HG02571 (cell line): ENCODE measurements at regions not wholly inside any gene's neighbourhood (a gene's known extent, or its start where the extent isn't known, plus 50 kb on each side); places are given as distances from the start of the nearest gene placed in this dataset.

Experiments used
- ATAC-seq: cut with Tn5 transposase; IDR thresholded peaks from one replicate; pipeline ENCODE4 v1.9.1; 2021; ENCODE audit warnings: mild to moderate bottlenecking, moderate library complexity; ENCODE audit not compliant: unreplicated experiment

DNA sequence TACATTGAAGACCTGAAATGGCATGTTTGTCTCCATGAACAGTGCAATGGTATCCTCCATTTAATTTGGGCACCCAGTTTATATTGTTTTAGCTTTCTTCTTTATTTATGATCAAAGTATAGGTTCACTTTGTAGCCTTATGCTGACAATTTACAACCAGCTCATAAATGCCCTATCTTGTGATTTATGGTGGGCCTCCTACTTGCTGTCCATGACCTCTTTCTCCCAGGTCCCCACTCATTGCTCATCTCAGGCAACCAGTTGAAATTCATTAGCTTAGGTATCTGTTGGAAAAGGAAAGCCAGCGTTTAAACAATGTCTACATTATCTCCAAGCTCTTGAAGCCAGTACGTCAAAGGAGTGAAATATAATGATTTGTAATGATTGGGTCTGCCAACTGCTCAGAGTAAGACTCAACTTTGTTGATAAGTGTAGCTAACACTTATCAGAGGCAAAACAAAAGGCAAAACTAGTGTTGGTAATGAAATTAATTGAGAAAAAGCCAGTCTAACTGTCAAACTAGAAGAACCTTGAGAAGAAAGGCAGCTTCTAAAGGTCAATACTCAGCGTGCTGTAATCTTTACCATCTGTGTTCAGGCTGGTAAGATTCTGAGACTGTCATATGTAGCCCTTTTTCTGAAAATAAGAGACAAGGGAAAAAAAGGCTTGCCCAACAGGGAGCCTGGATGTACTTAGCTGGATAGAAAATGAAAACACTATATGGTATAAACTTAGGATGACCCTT lies 695.9 kb downstream of the EPHA4 start:
- no peak for ATAC-seq

DNA sequence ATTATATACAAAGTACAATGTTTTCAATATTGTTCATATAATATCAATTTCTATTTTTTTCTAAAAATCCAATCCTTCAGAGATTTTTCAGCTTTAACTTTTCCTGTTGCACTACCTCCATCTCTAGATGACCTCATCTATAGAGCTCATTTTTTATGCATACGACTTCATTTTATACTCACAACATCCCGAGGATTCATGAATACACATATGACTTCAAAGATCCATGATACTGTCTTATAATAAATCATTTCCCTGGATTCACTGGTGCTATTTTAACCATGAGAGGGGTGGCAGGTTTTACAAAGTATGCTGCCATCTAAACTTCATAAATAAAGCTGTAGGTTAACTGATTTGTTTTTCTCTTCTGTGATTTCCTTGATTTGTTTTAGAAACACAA lies 694.6 kb downstream of the EPHA4 start:
- no peak for ATAC-seq

DNA sequence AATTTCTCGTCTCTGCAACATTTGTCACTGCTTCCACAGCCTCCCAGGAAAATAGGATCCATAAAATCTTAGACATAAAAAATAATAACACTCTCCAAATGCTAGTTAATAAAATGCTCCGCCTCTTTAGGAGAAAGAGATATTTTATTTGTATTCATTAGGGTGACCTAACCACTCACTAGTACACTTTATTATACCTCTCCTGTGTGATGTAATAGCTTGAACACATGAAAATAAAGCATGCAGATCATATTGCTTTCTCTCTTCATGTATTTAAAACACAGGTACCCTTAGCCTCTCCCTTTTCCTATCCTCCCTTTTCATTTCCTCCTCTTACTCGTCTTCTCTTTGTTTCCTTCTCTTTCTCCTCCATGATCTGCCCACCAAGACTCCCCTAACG lies 694.2 kb downstream of the EPHA4 start:
- ATAC-seq, result no peak

DNA sequence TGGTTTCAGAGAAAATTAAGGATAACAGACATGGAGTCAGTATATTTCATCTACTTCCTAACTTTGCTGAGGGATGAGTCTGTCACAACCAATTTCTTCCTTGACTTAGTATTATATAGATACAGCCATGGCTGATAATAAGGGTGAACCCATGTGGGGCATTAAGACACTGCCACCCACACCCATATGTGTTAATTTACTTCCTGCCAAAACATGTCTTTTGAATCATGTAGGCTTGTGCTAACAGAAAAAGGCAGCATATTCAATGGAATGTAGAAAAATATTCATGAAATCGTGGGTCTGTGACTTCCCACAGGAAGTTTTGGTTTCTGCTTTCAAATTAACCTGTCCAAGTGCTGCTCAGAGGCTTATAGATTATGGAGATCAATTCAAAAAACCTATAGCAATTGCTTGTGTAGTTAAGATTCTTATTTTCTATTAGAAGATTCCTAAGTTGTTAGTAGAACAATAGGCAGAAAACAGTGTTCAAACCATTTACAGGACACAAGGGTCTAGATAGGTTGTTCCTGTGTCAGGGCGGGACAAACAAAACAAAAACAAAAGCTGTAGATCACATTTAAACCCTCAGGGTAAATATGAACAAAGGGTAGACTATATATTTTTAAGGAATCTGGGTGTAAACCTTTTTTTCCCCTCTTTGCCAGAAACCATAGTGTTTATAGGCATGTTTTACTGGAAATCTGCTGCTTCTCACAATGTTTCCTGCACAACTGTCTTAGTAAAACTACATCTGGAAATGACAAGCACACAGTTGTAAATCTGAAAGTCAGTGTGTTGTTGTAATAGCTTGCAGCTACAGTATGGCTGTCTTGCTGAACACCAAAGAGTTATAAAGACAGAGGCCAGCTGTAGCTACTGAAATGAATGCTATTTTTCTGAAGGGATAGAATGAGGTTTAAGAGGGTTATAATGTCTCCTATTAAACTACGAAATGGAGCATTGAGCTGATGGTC lies 691.2 kb downstream of the EPHA4 start:
- ATAC-seq, result no peak

DNA sequence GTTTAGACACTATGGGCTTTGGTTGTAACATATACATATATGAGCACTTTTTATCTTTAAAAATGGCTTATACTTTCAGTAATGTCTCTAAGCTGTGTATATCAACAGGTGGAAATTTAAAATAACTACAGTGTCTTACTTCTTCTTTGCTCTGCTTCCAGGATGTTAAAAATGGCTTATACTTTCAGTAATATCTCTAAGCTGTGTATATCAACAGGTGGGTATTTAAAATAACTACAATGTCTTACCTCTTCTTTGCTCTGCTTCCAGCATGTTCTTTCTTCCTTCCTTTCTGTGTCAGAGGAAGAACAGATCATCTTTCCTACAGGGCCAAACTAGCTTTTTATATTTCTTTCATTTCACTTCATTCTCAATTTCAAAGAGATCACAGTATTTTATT lies 689.6 kb downstream of the EPHA4 start:
- no peak for ATAC-seq

DNA sequence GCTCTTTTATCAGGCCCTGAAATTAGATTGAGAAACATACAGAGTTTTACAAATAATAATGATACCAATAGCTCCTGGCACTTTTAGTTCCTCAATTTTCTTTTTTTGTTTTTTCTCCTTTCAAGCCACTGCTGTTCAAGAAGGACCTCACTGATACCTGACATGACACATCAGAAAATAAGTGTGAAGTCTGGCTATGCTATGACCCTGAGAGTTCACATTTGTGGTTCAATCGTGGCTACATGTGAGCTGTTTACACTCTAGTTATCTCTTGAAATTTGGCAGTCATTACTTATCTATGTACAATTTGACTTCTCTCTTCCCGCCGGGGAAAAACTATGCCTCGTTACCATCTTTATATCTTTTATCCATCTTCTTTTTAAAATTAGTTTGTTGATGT lies 686.5 kb downstream of the EPHA4 start:
- ATAC-seq, result no peak

DNA sequence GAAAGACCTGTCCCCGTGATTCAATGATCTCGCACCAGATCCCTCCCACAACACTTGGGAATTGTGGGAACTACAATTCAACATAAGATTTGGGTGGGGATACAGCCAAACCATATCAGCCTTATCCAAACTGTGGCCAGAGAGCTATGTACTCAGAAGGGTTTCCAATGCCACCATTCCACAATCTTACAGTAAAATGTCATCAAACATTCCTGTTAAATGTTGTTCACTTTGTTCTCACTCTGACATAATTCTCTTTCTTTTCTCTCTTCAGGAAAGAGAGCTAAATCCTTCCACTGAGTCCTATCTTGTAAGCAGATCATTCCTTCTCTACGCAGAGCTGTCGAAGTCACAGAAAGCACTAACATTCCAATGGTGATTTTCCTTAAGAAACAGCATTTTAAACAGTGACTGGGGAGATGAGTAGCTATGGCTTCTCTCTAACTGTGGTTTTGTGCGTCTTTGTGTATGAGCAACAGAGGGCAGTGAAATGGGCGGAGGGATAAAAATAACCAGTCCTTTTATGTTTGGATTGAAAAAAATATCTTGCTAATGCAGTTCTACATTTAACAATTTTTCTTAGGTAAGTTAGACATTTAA lies 684.7 kb downstream of the EPHA4 start:
- no peak for ATAC-seq

DNA sequence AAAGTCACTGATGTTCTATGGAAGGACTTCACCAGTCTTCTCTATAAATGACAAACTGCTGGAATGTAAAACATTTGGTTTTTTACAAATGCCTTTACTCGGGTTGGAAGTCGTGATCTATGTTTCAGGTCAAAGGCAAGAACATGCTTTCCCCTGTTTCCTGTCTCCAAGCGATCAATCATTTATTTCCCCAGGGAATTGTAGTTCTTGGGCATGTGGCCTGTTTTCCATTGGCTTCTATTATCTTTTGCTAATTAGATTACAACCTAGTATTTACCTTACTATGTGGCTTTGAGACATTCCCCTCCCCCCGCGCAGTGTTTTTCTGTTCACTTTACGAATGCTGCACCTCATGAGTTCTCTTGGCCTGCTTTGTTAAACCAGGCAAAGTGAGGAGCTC lies 684.2 kb downstream of the EPHA4 start:
- ATAC-seq, result no peak

DNA sequence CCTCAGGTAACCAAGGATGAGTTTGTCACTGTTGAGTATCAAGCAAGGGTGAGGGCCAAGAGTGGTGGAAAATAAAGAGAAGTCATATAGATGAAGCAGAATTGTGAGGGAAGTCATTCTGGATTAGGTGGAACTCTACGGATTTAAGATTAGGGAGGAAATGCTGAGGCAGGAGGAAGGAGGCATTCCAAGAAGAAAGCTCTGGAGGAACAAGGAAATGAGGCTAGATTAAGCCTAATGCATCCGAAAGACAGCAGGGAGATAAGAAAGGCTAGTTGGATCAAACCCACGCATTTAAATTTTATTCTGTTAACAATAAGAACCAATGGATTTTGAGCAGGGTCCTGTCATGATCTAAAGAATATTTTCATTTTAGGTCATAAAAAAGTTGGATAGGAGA lies 681.2 kb downstream of the EPHA4 start:
- no peak for ATAC-seq

DNA sequence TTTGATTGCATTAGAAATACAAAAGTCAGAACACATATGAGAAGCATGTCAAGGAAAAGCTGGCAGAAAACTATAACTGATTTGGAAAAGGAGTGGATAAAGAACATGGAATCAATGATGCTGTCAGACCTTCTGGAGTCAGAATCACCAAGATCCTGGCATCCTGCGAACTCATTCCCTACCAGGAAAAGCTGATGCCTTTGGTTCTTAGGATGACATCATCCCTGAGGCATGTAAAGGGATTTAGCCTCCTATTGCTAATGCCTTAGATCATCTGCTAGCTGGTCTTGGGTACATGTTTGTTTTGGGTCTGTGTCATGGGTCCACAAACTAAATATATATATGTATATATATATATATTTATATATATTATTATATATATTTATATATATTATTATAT lies 680.7 kb downstream of the EPHA4 start:
- ATAC-seq, result no peak

DNA sequence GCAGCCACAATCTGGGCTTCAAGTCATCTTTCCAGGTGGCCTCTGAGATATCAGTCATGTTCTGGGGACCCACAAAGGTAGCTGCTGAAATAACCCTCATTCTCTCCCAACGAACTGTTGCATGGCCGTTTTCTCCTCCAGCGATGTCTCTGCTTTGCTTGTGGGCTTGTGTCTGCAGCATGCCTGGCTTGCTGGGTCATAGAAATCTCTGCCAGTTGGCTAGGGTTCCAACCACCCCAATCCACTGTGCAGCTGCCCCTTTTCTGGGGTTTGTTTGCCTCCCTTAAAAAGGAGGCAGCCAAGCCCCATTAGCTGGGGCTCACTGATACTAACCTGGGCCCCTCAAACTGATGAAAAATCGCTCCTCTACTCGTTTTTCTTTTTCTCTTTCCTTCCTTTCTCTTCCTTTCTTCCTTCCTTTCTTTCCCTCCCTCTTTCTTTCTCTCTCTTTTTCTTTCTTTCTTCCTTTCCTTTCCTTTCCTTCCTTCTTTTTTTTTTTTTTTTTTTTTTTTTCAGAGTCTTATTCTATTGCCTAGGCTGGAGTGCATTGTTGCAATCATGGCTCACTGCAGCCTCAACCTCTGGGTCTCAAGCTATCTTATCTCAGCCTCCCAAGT lies 680.0 kb downstream of the EPHA4 start:
- ATAC-seq, result no peak

DNA sequence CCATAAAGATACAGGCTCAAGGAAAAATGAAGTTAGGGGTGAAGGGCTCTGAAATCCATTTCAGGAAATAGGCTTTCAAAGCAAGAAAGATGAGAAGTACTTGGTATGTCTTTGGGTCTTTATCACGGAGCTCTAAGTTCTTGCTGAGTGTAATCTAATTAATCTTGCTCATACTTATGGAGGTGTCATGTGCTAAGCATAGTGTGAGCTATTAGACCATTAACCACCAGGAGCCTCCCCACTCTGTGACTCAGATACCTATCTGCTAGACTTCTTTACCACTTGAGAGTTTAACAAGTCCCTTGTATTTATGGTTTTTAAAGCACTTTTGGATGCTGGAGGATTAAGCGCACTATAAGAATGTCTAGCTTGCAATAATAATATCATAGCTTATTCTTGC lies 678.7 kb downstream of the EPHA4 start:
- no peak for ATAC-seq

DNA sequence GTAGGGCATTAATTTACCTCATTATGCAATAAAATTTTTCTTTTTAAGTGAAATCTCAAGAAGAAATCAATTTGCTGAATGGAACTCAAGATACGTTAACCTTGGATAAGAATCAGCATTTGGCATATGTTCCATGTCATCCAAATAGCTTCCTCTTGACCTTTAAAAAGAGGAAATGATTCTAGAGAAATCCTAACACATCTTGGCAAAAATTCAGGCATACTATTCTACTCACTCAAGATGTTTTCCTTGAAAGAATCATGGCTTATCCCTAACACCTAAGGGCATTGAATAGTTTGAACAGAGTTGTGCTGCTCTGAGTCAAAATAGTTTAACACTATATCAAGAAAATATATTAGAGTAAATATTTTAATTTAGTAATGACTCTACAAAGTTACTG lies 678.0 kb downstream of the EPHA4 start:
- no peak for ATAC-seq

DNA sequence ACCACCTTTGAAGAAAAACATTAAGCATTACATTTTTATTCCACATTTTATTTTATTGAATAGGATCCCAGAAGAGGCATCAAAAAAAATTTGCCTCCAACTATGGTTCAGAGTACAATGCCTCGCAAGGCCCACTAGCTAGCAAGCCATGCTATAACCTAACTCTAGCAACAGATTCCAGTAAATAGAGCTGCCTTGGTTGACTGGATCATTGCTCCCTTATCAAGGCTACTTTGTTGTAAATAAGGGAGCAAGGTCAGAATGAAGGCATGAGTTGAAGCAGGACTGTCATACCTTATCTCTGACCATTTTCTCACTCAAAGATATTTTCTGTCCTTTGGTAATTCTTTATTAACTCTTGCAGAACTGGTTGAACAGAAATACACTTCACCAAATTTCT lies 672.6 kb downstream of the EPHA4 start:
- ATAC-seq, result no peak

DNA sequence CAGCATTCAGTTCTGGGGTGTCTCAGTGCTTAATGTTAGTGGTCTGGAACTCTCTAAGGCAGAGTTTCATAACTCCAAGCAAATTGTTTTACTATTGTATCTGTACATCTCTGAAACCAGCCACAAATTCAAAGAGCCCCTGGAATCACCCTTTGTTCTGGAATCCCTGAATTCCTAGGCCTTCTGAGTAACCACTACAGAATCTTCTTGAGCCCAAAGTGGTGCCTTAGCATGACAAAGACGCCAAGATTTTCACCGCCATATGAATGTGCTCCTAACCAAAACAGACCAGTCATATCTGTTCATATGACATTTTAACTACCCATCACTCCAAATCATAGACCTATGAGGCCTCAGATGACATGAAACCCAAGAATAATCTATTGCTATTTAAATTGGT lies 668.1 kb downstream of the EPHA4 start:
- no peak for ATAC-seq

DNA sequence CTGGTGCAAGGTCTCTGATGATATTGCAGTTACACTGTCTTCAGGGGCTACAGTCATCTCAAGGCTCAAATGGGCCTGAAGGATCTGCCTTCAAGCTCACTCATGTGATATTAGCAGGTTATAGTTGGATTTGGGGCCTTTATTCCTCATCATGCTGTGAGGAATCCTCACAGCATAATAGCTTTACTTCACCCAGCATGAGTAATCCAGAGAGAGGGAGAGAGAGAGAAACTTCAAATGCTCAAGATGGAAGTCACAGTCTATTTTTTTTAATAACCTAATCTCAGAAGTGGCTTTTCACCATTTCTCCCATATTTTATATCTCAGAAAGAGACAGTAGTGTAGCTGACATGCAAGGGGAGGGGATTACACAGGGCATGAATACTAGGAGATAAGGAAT lies 658.7 kb downstream of the EPHA4 start:
- no peak for ATAC-seq

DNA sequence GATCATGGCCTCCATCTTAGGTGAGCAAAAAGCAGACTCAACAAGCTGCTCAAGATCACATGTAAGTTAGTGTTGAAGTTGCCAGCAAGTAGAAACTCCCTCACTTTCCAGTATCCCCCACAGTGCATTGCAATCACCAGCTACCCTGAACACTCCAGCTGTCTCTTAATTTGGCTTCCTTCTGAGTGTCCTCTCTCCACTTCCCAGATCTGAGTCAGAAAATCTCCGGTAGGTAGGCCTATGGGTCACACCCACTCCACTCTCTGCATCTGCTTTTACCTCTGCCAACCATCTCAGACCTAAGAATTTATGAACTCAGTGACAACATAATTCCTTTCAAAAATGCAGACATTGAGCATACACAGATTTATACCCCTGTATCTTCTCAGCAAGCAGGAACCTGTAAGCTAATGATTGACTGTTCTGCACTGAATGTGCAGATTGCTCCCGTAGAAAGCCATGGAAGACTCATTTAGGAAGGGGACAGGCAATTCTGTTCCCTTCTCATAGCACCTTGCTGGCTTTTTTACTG lies 656.9 kb downstream of the EPHA4 start:
- no peak for ATAC-seq

DNA sequence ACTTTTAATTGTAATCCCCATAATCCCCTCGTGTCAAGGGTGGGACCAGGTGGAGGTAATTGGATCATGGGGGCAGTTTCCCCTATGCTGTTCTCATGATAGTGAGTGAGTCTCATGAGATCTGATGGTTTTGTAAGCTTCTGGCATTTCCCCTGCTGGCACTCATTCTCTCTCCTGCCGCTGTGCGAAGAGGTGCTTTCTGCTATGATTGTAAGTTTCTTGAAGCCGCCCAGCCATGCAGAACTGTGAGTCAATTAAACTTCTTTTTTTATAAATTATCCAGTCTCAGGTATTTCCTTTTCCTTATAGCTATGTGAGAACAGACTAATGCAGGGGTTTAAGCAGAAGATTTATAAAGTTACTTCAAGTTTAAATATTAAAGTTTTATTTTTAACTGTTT lies 655.2 kb downstream of the EPHA4 start:
- no peak for ATAC-seq

DNA sequence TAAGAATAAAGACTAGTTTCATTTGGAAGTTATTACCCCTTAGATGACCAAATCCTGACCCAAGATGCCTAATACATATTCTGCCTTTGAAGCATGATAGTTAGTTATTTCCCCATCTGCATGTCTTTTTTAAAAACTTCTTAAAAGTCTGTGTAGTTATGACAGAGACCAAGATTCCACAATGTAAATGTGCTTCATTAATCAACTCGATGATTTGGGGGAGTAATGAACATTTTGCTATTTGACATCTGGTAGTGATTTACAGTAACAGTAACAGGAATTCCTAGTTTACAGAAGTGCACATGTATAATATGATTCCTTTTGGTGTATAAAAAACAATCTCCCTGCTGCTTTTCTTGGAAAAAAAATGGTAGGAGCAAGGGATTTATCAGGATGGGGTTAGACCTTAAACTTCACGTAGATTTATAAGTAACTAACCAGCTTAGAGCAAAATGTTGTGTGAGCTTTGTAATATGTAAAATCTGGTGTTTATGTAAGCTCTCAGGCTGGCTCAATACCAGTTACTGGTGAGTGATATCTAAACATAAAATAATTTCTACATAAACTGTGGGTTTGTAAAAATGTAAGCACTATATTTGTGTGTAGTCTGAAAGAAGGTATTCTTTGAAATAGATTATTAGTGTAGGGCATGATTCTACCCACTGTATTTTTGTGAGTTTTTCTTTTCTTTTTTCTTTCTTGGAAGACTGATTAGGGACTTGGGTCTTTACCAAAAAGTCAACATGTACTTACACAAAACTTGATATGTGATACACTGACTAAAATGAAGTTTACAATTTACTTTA lies 641.6 kb downstream of the EPHA4 start:
- ATAC-seq, result no peak

DNA sequence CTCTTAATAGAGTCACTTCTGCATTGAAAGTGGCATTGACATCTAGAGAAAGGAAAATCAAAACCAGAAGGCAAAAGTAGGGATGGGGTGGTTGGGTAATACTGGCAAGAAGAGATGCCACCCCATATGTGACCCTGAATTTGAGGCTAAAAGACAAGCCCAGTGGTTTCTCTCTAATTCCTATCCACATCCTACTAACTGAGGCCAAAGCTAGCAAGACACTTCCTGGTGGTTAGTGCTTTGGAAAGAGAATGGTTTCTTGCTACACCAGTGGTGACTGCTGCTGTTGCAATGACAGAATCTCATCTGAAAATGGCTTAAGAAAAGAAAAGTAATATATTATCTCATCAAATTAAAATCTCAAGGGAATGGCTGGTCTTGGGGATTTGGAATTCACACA lies 640.6 kb downstream of the EPHA4 start:
- no peak for ATAC-seq
